ENCODE measurements at regions not wholly inside any gene's neighbourhood (a gene's known extent, or its start where the extent isn't known, plus 50 kb on each side); places are given as distances from the start of the nearest gene placed in this dataset.

- no peak overlapping the region for H3K4me3 ChIP-seq (replicated peaks in 1 of 2; ENCODE audit: low read depth in 2 of 2, low read length in 2 of 2)
- no peak for DNase-seq (ENCODE audit: low read depth in 2 of 2)
- no peak for TF ChIP-seq CTCF (IDR thresholded peaks at IDR 0.05; ENCODE audit: low read depth, low read length)
Observed at GRCh38 chr14:55954108-55954507, 164.1 kb upstream of the PELI2 start.

DNA sequence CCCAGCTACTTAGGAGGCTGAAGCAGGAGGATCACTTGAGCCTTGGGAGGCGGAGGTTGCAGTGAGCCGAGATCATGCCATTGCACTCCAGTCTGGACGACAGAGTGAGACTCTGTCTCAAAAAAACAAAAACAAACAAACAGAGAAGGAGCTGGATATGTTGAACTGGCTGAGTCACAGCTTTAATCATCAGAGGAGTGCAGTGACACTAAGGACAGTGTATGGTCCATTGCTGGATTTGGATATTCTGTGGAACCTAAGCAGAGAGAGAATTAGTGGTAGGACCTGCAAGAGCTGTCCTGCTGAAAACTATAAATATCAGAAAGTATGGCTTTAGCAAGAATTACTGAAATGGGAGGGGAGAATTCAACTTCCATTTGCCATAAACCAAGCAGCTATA is 163.0 kb upstream of the PELI2 start:
- DNase-seq (ENCODE audit: low read depth in 2 of 2), result no peak
- no peak overlapping the region for H3K4me3 ChIP-seq (replicated peaks in 1 of 2; ENCODE audit: low read depth in 2 of 2, low read length in 2 of 2)
- no peak for TF ChIP-seq CTCF (IDR thresholded peaks at IDR 0.05; ENCODE audit: low read depth, low read length)

GRCh38 chr14:55957950-55958349 is 160.3 kb upstream of the PELI2 start:
- no peak for TF ChIP-seq CTCF (IDR thresholded peaks at IDR 0.05; ENCODE audit: low read depth, low read length)
- no peak for DNase-seq (ENCODE audit: low read depth in 2 of 2)
- no peak overlapping the region for H3K4me3 ChIP-seq (replicated peaks in 1 of 2; ENCODE audit: low read depth in 2 of 2, low read length in 2 of 2)

GRCh38 chr14:55963295-55963694 is 154.9 kb upstream of the PELI2 start:
- no peak for TF ChIP-seq CTCF (IDR thresholded peaks at IDR 0.05; ENCODE audit: low read depth, low read length)
- no peak for DNase-seq (ENCODE audit: low read depth in 2 of 2)

DNA sequence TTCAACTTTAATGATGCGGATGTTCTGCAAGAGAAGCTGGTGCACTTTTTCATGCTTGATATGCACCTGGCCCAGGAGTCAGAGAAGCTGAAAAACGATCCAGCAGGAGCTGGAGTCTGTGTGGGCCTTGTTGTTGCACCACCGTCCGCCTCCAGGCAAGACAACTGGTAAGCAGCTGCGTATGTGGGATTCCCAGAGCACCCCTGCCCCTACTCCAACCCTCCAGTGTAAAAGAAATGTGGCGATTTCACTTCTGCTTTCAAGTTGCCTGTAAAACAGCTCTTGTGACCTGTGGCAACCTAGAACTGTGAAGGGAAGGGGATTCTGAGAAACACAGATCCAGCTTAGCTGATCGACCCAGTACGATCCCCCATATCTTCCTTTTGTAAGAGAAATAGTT is 154.1 kb upstream of the PELI2 start:
- TF ChIP-seq CTCF (IDR thresholded peaks at IDR 0.05; ENCODE audit: low read depth, low read length), result no peak
- no peak overlapping the region for H3K4me3 ChIP-seq (replicated peaks in 1 of 2; ENCODE audit: low read depth in 2 of 2, low read length in 2 of 2)
- no peak for DNase-seq (ENCODE audit: low read depth in 2 of 2)

More at GRCh38 chr14:55963295-55963694, 154.9 kb upstream of the PELI2 start:
- no peak overlapping the region for H3K4me3 ChIP-seq (replicated peaks in 1 of 2; ENCODE audit: low read depth in 2 of 2, low read length in 2 of 2)

- H3K4me3 ChIP-seq (replicated peaks in 1 of 2; ENCODE audit: low read depth in 2 of 2, low read length in 2 of 2), result no peak overlapping the region
- no peak for DNase-seq (ENCODE audit: low read depth in 2 of 2)
- no peak for TF ChIP-seq CTCF (IDR thresholded peaks at IDR 0.05; ENCODE audit: low read depth, low read length)
Observed at GRCh38 chr14:55964821-55965220, 153.4 kb upstream of the PELI2 start.

- no peak overlapping the region for H3K4me3 ChIP-seq (replicated peaks in 1 of 2; ENCODE audit: low read depth in 2 of 2, low read length in 2 of 2)
- DNase-seq (ENCODE audit: low read depth in 2 of 2), result peak in 1 of 2 donors; percentile 39
- TF ChIP-seq CTCF (IDR thresholded peaks at IDR 0.05; ENCODE audit: low read depth, low read length), result no peak
Observed at GRCh38 chr14:55965851-55966250, 152.4 kb upstream of the PELI2 start.

All from cardiac fibroblast (primary cell).